Non-pigmented ciliary epithelial cell (primary cell): ENCODE measurements at regions not wholly inside any gene's neighbourhood (a gene's known extent, or its start where the extent isn't known, plus 50 kb on each side); places are given as distances from the start of the nearest gene placed in this dataset.

Source experiments
- DNase-seq: peaks from one replicate; pipeline ENCODE4 v3.0.0-alpha.2; 2010; ENCODE audit warnings: low read depth

DNA sequence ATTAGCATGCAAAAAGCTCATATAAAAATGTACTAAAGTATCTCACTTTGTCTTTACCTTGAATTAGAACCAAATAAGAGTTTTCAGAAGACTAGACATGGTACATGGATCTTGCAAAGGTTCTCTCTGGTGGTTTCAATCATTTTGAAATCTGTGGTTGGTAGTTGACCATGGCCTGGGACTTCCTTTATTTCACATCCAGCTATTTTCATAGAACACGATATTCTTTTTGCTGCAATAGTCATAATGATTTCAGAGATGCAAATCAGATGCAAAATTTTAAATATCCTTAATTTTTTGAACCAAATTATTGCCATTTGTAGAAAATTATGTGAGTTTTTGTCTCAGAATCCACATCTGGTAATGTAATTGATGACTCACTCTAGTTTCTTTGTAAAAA, 375.1 kb upstream of the ZP4 start:
- DNase-seq, result no peak

GRCh38 chr1:238264951-238265350, 374.2 kb upstream of the ZP4 start:
- DNase-seq, result no peak

- DNase-seq, result no peak
These were observed 367.8 kb upstream of the ZP4 start for GRCh38 chr1:238258510-238258909.

- no peak for DNase-seq
These were observed 366.4 kb upstream of the ZP4 start for GRCh38 chr1:238257018-238257621.

- DNase-seq, result no peak
These were observed 364.2 kb upstream of the ZP4 start for GRCh38 chr1:238254935-238255334.

DNA sequence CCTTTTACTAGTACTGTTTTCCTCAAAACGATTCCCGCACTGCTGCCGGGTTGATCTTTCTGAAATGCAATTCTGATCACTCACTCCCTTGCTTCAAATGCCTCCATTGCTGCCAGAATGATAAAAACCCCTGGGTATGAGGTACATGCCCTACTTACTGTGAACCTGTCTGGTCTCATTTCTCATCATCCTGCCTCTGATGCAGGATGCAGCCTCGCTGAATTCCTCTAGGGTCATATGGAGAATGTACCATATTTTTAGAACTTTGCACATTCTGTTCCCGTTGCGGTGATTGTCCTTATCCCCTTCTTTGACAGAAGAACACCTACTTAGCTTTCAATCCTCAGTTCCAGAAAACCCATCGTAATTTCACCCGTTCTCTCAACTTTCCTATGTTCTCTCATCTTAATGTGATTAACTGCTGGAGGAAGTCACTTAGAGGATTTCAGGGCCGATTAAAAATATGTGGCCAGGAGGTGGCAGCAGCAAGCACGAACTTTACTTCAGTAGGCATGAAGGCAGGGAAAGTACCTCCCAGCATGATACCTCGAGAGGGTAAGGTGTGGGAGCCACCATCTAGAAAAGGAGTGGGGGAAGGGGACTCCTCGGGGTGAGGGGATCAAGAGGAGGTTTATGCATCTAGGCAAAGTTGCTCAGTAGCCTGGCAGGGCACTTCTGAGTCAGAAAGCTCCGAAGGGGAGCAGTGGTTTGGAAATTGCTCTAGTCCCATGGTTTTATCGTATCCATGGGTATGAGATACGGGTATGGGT, 361.5 kb upstream of the ZP4 start:
- peak; percentile 20 for DNase-seq

GRCh38 chr1:238248356-238248755, 357.6 kb upstream of the ZP4 start:
- DNase-seq, result no peak

DNA sequence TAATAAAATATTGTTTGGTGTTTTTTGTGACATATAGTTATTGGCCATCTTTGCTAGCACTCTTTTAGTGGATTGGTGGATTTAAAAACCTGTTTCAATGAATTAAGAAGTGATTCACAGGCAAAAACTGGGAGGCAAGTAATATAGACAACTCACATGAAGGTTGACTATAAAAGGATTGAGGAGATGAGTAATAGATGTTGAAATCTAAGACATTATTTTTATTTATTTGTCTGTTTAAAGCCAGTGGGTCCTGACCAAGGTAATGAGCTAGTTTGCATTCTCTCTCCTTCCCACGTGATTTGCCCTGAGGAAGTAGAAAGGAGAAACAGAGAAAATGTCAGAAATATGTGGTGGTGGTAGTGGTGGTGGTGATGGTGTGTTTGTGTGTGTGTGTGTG, 351.5 kb upstream of the ZP4 start:
- DNase-seq, result no peak

GRCh38 chr1:238241607-238242006, 350.9 kb upstream of the ZP4 start:
- DNase-seq, result no peak

DNA sequence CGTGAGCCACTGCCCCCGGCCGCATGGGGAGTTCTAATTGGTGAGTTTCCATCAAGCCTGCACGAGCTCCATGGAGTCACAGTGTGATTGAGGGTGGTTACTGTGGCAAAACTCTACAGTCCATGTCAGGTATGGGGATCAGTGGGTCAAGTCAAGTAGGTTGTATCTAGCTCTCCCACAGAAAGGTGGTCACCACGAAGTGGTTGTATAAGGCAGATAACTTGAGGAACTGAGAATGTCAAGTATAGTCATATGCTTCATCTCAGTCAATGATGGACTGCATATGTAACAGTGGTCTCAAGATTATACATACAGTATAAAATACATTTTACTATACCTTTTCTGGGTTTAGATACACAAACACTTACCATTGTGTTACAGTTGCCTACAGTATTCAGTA, 348.6 kb upstream of the ZP4 start:
- no peak for DNase-seq

GRCh38 chr1:238233966-238234365, 343.2 kb upstream of the ZP4 start:
- no peak for DNase-seq

- DNase-seq, result no peak
These were observed 341.5 kb upstream of the ZP4 start for GRCh38 chr1:238232084-238232710.

DNA sequence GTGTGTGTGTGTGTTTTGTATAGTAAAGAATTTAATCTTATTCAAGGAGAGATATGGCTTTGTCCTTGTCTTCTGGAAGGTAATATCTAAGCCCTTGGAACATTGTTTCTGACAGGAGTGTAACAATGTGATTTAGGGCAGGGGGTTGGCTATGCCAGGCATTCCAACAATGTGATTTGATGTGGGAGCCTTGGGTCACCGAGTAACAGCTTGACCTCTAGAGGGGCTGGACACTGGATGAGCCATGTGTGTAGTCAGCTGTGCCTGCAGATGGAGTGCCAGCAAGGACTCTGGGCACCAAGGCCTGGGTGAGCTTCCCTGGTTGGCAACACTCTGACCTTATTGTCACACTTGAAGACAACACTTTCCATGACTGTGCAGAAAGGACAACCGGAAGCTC, 336.1 kb upstream of the ZP4 start:
- DNase-seq, result no peak

DNA sequence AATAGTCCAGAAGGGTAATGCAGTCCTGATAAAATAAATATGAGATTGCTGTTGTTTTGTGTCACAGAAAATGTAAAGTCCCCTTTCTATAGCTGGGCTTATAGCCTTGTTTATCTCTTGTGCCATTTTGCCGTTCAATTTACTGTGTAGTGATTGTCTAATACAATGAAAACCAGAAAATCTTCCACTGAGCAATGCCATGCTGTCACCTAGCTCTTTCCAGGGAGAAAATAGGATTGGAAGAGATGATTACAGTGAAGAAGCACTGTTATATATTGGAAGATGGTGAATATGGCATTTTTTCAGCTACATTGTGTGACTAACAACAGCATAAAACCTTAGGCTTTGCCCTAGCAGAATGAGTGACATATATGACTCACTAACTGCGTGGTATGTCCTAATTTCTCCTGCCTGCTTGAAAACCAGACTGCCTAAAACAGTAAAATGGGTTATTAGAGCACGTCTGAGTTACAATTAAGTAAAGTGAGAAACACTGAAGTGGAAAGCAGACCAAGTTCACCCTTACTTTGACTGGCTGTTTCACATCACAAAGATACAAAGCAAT, 332.4 kb upstream of the ZP4 start:
- DNase-seq, result no peak

GRCh38 chr1:238221738-238222137, 331.0 kb upstream of the ZP4 start:
- DNase-seq, result no peak

GRCh38 chr1:238214449-238214848, 323.7 kb upstream of the ZP4 start:
- no peak for DNase-seq

- no peak for DNase-seq
These were observed 314.4 kb upstream of the ZP4 start for GRCh38 chr1:238205045-238205662.

DNA sequence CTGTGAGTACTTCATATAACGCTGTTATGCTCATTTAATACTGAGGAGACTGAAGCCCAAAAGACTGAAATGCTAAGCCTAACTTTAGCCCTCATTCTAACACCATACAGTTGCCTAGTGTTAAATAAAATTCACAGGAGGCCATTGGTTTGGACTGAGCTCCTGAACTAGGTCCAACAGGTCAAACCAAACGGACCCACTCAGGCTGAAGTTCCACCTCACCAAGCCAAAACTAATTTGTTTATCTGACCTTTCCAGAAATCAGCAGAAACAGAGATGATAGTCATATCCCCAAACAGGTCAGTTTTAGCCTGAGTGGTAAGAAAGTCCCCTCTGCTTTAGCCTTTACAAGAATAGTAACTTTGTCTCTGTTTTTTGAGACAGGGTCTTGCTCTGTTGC, 311.3 kb upstream of the ZP4 start:
- no peak for DNase-seq

GRCh38 chr1:238199325-238199724, 308.6 kb upstream of the ZP4 start:
- no peak for DNase-seq

GRCh38 chr1:238196516-238196915, 305.8 kb upstream of the ZP4 start:
- no peak for DNase-seq

- no peak for DNase-seq
These were observed 300.4 kb upstream of the ZP4 start for GRCh38 chr1:238191170-238191569.

GRCh38 chr1:238187575-238187949, 296.8 kb upstream of the ZP4 start:
- no peak for DNase-seq
